CD1c-positive myeloid dendritic cell (primary cell): ENCODE measurements at regions not wholly inside any gene's neighbourhood (a gene's known extent, or its start where the extent isn't known, plus 50 kb on each side); places are given as distances from the start of the nearest gene placed in this dataset.
A peak's percentile ranks its signal among the peaks of the same experiment; 100 is the strongest.

Experiments used
- DNase-seq: peaks from one replicate; pipeline ENCODE4 v3.0.0-alpha.2; 2016; ENCODE audit errors: extremely low spot score

- no peak for DNase-seq
These were observed 149.9 kb upstream of the FST start for GRCh38 chr5:53330491-53330890.

- DNase-seq = no peak
These were observed 149.0 kb upstream of the FST start for GRCh38 chr5:53331463-53331862.

DNA sequence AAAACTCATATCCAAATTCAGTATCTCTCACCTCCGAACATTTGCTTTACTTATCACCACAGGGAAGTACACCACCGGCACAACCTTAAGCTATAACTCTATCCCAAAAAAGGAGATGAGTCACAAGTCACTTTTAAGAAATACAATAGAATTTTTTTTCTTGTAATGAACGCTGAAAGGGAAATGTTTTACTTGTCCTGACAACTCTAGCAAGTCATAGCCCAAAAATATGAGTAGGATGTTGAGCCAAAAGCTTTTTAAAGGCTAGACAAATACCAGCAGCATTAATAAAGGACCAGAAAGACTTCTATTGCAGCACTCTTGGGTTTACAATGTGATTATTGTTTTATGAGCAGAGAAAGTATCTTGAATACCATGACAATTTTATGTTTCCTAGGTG lies 147.3 kb upstream of the FST start:
- no peak for DNase-seq

- DNase-seq = peak; percentile 7
These were observed 145.9 kb upstream of the FST start for GRCh38 chr5:53334431-53334941.

GRCh38 chr5:53335115-53335514 lies 145.3 kb upstream of the FST start:
- DNase-seq = no peak

- no peak for DNase-seq
These were observed 142.6 kb upstream of the FST start for GRCh38 chr5:53337827-53338226.

DNA sequence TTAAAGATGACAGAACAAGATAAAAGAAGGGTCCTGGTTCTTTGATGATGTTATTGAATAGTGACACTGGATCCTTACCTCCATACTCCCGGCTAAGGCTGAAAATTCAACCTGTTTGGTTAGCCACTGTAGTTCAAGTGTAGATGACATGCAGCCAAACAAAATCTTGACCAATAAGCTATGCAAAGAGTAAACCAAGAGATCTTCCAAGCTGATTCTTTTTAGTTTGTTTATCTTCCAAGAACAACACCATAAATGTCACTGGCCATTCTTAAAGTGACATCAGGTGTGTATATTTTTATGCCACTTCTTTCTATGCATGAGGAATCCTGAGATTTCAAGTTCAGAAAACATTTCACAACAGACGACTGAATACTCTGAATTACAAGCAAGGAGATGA lies 141.5 kb upstream of the FST start:
- DNase-seq = no peak

DNA sequence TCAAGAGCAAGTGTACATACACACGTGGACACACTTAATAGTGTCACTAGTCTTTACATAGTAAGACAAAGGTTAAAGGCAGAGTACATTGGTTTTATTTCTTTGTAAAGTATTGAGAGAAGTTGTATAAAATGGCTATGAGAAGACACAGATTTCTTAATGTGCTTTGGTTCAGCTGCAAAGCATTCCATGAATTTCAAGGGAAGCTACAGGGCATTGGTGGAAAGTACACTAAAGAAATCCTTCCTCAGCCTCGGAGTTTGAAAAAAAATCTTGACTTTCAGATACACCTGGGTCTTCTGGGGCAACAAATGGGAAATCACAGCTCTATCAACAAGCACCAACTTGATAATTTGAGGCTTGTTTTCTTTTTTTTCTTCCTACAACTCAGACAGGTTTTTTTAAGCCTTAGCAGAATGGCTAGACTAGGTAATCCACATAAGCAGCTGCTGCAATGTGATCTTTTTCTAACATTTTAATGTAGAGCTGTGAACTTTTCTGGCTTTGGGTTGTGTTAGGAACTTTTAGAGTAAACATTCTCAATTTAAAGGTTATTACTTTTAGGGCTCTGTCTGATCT lies 140.4 kb upstream of the FST start:
- DNase-seq = no peak

DNA sequence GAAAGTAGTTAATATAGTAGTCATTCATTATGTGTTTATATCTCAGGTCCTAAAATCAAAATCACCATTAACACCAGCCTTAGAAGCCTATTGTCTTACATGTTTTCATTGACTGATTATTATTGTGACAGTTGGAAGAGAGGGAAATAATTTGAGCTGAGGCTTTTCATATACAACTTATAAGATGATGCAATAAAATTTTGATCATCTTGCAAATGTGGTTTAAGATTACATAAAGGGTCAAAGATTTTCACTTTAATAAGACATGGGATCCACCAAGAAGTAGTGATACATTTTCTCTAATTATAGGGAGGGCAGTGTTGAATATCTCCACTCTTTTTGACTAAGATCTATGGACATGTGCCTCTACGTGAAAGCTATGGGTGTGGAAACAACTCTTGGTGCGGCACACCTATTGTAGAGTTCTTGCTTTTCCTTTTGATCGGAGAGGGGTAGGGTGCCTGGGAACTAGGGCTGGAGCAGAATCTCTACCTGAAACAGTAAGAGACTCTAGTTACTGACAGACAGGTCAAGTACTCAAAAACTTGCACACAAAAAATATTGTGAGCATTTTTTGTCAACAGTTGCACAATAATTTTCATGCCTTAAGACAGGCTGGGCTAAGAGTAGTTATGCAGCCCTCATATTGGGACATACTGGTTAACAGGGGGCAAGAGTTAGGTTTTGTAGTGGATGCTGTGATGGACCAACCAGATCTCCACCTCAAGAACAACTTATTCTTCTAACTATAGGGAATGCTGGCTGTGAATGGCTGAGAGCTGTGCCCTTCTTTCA lies 139.3 kb upstream of the FST start:
- DNase-seq = no peak

DNA sequence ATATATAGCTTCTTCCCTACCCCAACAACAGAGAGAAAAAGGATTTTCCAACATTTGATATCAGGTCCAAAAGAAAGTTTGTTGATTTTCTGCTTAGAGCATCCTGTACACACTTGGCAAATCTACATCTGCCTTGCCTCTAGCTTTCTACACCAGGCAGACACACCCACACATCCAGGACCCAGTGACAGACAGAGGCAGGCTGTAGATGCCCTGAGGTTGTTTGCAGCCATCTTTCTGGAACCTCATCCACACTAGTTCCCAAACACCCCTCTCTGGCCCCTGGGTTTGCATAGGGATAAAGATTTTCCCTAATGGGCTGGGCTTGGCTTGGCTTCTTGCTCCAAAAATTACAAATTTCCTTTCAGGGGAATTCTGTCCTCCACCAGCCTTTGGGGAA lies 138.2 kb upstream of the FST start:
- DNase-seq = no peak

- DNase-seq = no peak
These were observed 137.2 kb upstream of the FST start for GRCh38 chr5:53343187-53343586.

DNA sequence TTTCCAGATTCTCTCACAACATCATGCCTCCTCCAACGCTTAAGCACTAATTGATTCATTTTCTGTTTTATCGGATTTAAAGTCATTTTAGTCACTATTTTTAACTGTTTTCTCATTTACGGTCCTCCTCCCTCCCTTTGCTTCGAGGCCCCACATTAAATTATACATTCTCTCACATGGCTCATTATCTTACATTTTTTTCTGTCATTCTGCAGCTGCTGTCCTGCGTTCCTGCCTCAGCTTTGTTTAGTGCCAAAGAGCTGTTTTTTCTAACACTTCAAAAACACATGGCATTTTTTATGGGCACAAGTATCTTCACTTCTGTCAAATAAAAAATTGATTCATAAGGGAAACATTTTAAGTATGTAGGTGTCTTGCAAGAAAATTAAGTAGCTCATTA lies 130.1 kb upstream of the FST start:
- no peak for DNase-seq

GRCh38 chr5:53350991-53351770 lies 129.2 kb upstream of the FST start:
- DNase-seq = no peak

- no peak for DNase-seq
These were observed 125.1 kb upstream of the FST start for GRCh38 chr5:53355316-53355715.

DNA sequence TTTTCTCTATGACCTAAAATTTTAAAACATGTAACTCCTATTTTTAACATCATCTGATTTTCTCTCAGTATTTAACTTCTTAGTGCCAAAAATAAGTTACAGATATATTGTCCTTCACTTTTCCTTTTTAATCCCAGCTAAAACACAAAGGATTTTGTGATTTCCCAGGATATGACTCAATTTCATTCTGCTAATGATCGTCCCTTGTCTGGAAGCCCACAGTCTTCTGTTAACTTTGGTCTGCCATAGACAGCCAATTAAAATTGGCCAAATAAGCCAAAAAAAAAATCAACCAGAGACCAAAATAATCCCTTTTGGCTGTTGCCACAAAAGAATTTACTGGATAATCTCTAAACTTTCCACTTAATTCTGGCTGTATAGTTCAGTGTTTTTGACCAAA lies 124.5 kb upstream of the FST start:
- no peak for DNase-seq

- no peak for DNase-seq
These were observed 123.0 kb upstream of the FST start for GRCh38 chr5:53357439-53357838.

- no peak for DNase-seq
These were observed 121.6 kb upstream of the FST start for GRCh38 chr5:53358794-53359193.

GRCh38 chr5:53359916-53360517 lies 120.4 kb upstream of the FST start:
- no peak for DNase-seq

GRCh38 chr5:53360811-53361210 lies 119.6 kb upstream of the FST start:
- DNase-seq = no peak

DNA sequence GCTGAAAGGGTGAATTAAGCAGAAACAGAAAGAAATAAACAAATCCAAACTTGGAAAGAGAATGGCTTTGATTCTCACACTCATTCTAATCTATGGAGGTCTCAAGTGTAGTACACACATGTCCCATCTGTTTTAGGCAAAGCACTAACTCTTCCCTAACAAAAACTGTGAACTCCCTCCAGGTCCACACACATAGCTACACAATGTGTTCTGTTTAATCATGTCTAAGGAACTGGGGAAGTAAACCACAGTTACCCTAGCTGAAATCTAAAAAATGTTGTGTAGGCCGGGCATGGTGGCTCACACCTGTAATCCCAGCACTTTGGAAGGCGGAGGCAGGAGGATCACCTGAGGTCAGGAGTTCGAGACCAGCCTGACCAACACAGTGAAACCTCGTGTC lies 118.7 kb upstream of the FST start:
- no peak for DNase-seq

DNA sequence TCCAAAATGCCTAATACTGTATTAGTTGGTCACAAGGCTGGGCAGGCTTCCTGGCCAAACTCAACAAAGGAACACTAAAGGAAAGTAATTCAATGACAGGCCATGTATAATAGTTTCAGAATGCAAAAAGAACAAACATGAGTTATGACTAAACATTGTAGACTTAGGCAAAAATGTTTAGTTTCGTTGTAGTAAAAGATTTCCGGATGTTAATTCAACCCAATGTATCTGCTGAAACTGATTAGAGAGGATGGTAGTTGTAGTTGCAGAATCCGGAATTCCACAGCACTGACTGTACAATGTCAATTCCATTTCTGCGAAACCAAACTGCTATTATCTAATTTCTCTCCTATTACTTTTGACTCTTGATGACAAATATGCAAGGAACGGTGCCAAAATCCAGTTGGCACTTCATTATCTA lies 117.9 kb upstream of the FST start:
- no peak for DNase-seq

DNA sequence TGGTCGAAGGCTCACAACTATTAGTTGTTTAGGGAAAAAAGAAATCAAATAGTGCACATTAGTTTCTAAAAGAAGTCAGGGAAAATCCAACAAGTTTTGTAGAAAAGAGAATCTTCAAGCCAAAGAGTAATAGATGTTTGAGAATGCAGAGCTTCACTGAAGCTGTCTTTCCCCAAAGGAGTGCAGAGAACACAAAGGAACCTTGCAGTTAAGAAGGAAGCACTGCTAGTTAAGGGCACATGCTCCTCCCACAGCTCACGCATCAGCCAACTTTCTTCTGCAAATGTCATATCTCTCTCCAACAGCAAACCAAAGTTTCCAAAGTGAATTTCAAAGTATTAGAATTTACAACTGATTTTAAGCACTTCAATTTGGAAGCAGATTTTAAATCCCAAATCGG lies 116.4 kb upstream of the FST start:
- no peak for DNase-seq
